ENCODE measurements at regions not wholly inside any gene's neighbourhood (a gene's known extent, or its start where the extent isn't known, plus 50 kb on each side); places are given as distances from the start of the nearest gene placed in this dataset.

DNA sequence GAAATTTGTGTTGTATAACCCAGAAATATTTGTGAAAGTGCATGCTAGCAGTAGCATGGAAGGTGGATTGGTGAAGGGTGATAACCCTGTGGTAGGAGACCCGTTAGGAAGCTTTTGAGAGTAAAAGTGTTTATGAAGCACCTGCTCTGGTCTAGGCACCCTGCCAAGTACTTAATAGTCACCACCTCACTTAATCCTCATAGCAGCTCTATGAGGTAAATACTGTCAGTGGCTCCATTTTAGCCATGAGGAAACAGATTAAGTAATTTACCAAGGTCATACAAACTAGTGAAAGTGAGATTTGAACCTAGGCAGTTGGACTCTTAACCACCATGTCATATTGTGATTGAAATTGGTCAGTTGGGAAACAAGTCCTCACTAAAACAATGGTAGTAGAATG, 66.8 kb downstream of the TET3 start:
- no peak overlapping the region for H3K27ac ChIP-seq (ENCODE audit: low read depth, low read length)
- no peaks in the 10 kb centered on the region for H3K27me3 ChIP-seq (ENCODE audit: control insufficient read depth, low read length)
- H4K20me1 ChIP-seq (ENCODE audit: control insufficient read depth, insufficient read depth, low read depth, low read length): peaks cover 3% of the 10 kb centered on the region; the same call in 1 of the 2 replicates
- TF ChIP-seq EZH2phosphoT487 (IDR thresholded peaks at IDR 0.05; ENCODE audit: borderline replicate concordance, low read length): no peak
- TF ChIP-seq, protein P1, sequence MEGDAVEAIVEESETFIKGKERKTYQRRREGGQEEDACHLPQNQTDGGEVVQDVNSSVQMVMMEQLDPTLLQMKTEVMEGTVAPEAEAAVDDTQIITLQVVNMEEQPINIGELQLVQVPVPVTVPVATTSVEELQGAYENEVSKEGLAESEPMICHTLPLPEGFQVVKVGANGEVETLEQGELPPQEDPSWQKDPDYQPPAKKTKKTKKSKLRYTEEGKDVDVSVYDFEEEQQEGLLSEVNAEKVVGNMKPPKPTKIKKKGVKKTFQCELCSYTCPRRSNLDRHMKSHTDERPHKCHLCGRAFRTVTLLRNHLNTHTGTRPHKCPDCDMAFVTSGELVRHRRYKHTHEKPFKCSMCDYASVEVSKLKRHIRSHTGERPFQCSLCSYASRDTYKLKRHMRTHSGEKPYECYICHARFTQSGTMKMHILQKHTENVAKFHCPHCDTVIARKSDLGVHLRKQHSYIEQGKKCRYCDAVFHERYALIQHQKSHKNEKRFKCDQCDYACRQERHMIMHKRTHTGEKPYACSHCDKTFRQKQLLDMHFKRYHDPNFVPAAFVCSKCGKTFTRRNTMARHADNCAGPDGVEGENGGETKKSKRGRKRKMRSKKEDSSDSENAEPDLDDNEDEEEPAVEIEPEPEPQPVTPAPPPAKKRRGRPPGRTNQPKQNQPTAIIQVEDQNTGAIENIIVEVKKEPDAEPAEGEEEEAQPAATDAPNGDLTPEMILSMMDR (IDR thresholded peaks at IDR 0.05; ENCODE audit: low read depth, low read length, poor library complexity, severe bottlenecking): no peak
- H3K36me3 ChIP-seq (ENCODE audit: control insufficient read depth, low read length): peaks cover 39% of the 10 kb centered on the region
- H3K4me1 ChIP-seq (ENCODE audit: control insufficient read depth, low read length): peaks cover 31% of the 10 kb centered on the region
- H3K4me3 ChIP-seq (ENCODE audit: low read length): no peak overlapping the region
- no peak overlapping the region for H3K4me2 ChIP-seq (ENCODE audit: low read length)
- H3K79me2 ChIP-seq (ENCODE audit: control insufficient read depth, low read length): peaks cover 56% of the 10 kb centered on the region
- H3K9me2 ChIP-seq (replicated peaks; ENCODE audit: control insufficient read depth, low read length): no peaks in the 10 kb centered on the region
- no peaks in the 10 kb centered on the region for H3K9me3 ChIP-seq (ENCODE audit: control insufficient read depth, insufficient read depth, low read length)
- no peaks in the 10 kb centered on the region; the same call in 1 of the 2 replicates for H3F3A ChIP-seq (ENCODE audit: control insufficient read depth, insufficient read depth)

DNA sequence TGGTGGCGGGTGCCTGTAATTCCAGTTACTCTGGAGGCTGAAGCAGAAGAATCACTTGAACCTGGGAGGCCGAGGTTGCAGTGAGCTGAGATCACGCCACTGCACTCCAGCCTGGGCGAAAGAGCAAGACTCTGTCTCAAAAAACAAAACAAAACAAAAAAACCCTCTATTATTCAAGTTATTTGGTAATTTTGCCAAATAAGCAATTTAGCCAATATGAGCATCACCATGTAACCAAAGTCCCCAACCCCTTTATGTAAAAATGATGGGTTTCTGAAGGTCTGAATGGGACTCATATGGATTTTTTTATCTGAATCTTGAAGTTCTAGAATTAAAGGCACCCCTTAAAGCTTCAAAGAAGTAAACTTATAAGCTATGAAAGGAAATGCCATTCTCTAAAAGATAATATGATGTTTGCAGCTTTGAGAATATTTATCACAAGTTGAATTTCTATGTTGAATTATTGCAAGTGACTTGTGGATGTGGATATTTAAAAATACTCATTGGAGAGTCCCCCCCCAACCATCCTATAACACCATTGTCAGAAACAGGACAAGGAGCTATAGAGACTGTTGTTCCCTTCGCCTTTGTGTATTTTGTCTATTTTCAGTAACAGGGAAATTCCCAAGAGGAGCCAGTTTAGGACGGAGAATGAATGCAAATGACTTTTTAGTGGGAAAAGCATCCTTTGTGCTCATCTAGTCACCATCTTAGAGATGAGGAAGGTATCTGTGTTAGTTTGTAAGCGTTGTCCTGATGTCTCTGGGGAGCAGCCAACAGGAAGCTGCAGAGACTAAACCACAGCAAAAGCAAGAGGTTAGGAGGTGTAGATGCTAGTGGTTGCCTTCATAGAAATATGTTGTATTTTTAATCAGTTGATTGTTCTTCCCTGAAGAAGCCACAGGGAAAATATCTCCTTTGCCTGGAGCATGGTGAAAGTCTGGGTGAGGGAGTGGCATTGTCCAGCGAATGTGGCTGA, 68.3 kb downstream of the TET3 start:
- Histone ChIP-seq H3K4me2 (ENCODE audit: low read length) (peak overlapping the region; percentile 51), H3K9me2 (replicated peaks; ENCODE audit: control insufficient read depth, low read length) (no peaks in the 10 kb centered on the region), H3K27ac (ENCODE audit: low read depth, low read length) (no peak overlapping the region; the same call in 1 of the 2 replicates), H3K9me3 (ENCODE audit: control insufficient read depth, insufficient read depth, low read length) (no peaks in the 10 kb centered on the region), H3F3A (ENCODE audit: control insufficient read depth, insufficient read depth) (no peaks in the 10 kb centered on the region; the same call in 1 of the 2 replicates), H3K4me1 (ENCODE audit: control insufficient read depth, low read length) (peaks cover 31% of the 10 kb centered on the region), H3K79me2 (ENCODE audit: control insufficient read depth, low read length) (peaks cover 56% of the 10 kb centered on the region), H3K27me3 (ENCODE audit: control insufficient read depth, low read length) (no peaks in the 10 kb centered on the region), H3K4me3 (ENCODE audit: low read length) (peak overlapping the region; percentile 35), H3K36me3 (ENCODE audit: control insufficient read depth, low read length) (peaks cover 28% of the 10 kb centered on the region), H4K20me1 (ENCODE audit: control insufficient read depth, insufficient read depth, low read depth, low read length) (peaks cover 3% of the 10 kb centered on the region; the same call in 1 of the 2 replicates)
- no peak for TF ChIP-seq EZH2phosphoT487 (IDR thresholded peaks at IDR 0.05; ENCODE audit: borderline replicate concordance, low read length)
- TF ChIP-seq, protein P1 (IDR thresholded peaks at IDR 0.05; ENCODE audit: low read depth, low read length, poor library complexity, severe bottlenecking): no peak

DNA sequence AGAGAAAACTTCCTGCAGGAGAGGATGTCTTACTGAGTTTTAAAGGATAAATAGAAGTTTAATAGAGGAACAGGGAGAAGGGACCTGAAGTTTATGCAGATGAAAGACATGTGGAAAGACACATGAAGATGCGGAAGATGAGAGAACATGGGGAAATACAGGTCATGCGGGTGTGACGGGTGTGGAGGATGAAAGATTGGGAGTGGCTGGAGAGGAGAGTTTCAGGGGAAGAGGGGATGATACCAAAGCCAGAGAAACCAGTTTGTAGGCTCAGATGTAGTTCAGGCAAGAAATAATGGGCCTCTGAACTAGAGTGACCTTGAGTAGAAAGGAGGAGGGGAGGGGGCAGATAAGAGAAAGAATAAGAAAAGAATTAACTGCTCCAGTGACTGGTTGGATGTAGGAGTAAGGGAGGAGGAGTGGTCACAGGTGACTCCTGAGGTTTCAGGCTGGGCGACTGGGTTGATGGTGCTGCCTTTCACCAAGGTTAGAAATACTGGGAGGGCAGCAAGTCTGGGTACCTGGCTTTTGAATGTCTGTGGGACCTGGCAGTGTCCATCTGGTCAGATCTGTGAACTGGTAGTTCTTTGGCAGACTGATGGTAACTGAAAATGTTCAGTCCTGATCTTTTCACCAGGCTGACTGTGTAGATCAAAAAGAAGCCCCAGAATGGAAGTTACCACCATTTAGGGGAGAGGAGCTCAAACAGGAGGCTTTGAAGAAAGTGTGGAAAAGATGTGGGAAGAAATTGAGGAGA, 69.4 kb downstream of the TET3 start:
- Histone ChIP-seq H3K4me1 (ENCODE audit: control insufficient read depth, low read length) (peaks cover 31% of the 10 kb centered on the region), H3K36me3 (ENCODE audit: control insufficient read depth, low read length) (peaks cover 21% of the 10 kb centered on the region), H3K27ac (ENCODE audit: low read depth, low read length) (no peak overlapping the region), H3K4me2 (ENCODE audit: low read length) (no peak overlapping the region), H4K20me1 (ENCODE audit: control insufficient read depth, insufficient read depth, low read depth, low read length) (peaks cover 3% of the 10 kb centered on the region; the same call in 1 of the 2 replicates), H3F3A (ENCODE audit: control insufficient read depth, insufficient read depth) (peaks cover 7% of the 10 kb centered on the region), H3K79me2 (ENCODE audit: control insufficient read depth, low read length) (peaks cover 57% of the 10 kb centered on the region), H3K4me3 (ENCODE audit: low read length) (no peak overlapping the region), H3K27me3 (ENCODE audit: control insufficient read depth, low read length) (no peaks in the 10 kb centered on the region), H3K9me2 (replicated peaks; ENCODE audit: control insufficient read depth, low read length) (no peaks in the 10 kb centered on the region), H3K9me3 (ENCODE audit: control insufficient read depth, insufficient read depth, low read length) (no peaks in the 10 kb centered on the region)
- TF ChIP-seq, protein P1 (IDR thresholded peaks at IDR 0.05; ENCODE audit: low read depth, low read length, poor library complexity, severe bottlenecking): no peak
- no peak for TF ChIP-seq EZH2phosphoT487 (IDR thresholded peaks at IDR 0.05; ENCODE audit: borderline replicate concordance, low read length)
